OCI-LY1 (cell line): ENCODE measurements at regions not wholly inside any gene's neighbourhood (a gene's known extent, or its start where the extent isn't known, plus 50 kb on each side); places are given as distances from the start of the nearest gene placed in this dataset.
"Not testable (repeated sequence)": the region's sequence is repeated elsewhere in the genome, so short reads cannot be mapped to it uniquely, and the experiment has no call there.

Source experiments
- H2AFZ ChIP-seq: fragments of 200-600 bp; sonication (generic), shearing (Covaris generic); 2 replicates; pipeline ENCODE4 v1.6.0; 2014; ENCODE audit warnings: antibody characterized with exemption, mild to moderate bottlenecking, low read length
- H3F3A ChIP-seq: fragments of 200-600 bp; sonication (generic), shearing (Covaris generic); 2 replicates; pipeline ENCODE4 v1.6.0; 2014; ENCODE audit warnings: mild to moderate bottlenecking, antibody characterized with exemption, low read length, moderate library complexity; ENCODE audit not compliant: insufficient read depth
- H3K27ac ChIP-seq: fragments of 200-600 bp; sonication (generic); 2 replicates; pipeline ENCODE4 v1.5.1; 2014; ENCODE audit warnings: low read length, mixed run types, mild to moderate bottlenecking, low read depth; ENCODE audit not compliant: poor library complexity, severe bottlenecking
- H3K27me3 ChIP-seq: fragments of 200-600 bp; sonication (generic); 2 replicates; pipeline ENCODE4 v1.6.0; 2014; ENCODE audit warnings: antibody characterized with exemption, mild to moderate bottlenecking, low read length, moderate library complexity; ENCODE audit not compliant: insufficient read depth
- H3K36me3 ChIP-seq: fragments of 200-600 bp; sonication (generic); 2 replicates; pipeline ENCODE4 v1.6.1; 2014; ENCODE audit warnings: mild to moderate bottlenecking, antibody characterized with exemption, low read length, moderate library complexity, mixed read lengths; ENCODE audit not compliant: insufficient read depth
- H3K4me1 ChIP-seq: fragments of 200-600 bp; sonication (generic); 2 replicates; pipeline ENCODE4 v1.5.1; 2014; ENCODE audit warnings: mild to moderate bottlenecking, low read length, moderate library complexity; ENCODE audit not compliant: insufficient read depth, severe bottlenecking
- H3K4me2 ChIP-seq: fragments of 200-600 bp; sonication (generic), shearing (Covaris generic); 2 replicates; pipeline ENCODE4 v1.6.1; 2014; ENCODE audit warnings: low read length
- H3K4me3 ChIP-seq: fragments of 200-600 bp; sonication (generic); 2 replicates; pipeline ENCODE4 v1.5.1; 2014; ENCODE audit warnings: low read length, low read depth, mild to moderate bottlenecking, mixed read lengths; ENCODE audit not compliant: poor library complexity, severe bottlenecking
- H3K79me2 ChIP-seq: fragments of 200-600 bp; shearing (Covaris generic); 2 replicates; pipeline ENCODE4 v1.6.1; 2016; ENCODE audit warnings: mixed run types, low read length, mixed read lengths; ENCODE audit not compliant: insufficient read depth
- H3K9ac ChIP-seq: fragments of 200-600 bp; sonication (generic), shearing (Covaris generic); 2 replicates; pipeline ENCODE4 v1.6.1; 2014; ENCODE audit warnings: mild to moderate bottlenecking, low read length, mixed read lengths
- H3K9me2 ChIP-seq: fragments of 200-600 bp; sonication (generic), shearing (Covaris generic); 2 replicates; pipeline ENCODE4 v1.6.1; 2014; ENCODE audit warnings: low read depth, mild to moderate bottlenecking, low read length, mixed read lengths
- H3K9me3 ChIP-seq: fragments of 200-600 bp; shearing (Covaris generic); 2 replicates; pipeline ENCODE4 v1.6.1; 2014; ENCODE audit warnings: low read length, mixed read lengths
- H4K20me1 ChIP-seq: fragments of 200-600 bp; sonication (generic), shearing (Covaris generic); 2 replicates; pipeline ENCODE4 v1.6.0; 2016; ENCODE audit warnings: mild to moderate bottlenecking, low read length; ENCODE audit not compliant: insufficient read depth
- EZH2 ChIP-seq: fragments of 200-600 bp; sonication (generic), shearing (Covaris generic); IDR thresholded peaks from 2 replicates; pipeline ENCODE4 v1.8.0; 2017; ENCODE audit warnings: borderline replicate concordance, mixed run types, mild to moderate bottlenecking, antibody characterized with exemption, low read length, moderate library complexity, mixed read lengths
- TF ChIP-seq, protein P1 (sequence below): fragments of 200-600 bp; sonication (generic), shearing (Covaris generic); IDR thresholded peaks from 2 replicates; pipeline ENCODE4 v1.5.1; 2017; ENCODE audit warnings: mild to moderate bottlenecking, antibody characterized with exemption, low read length, moderate library complexity, mixed read lengths

DNA sequence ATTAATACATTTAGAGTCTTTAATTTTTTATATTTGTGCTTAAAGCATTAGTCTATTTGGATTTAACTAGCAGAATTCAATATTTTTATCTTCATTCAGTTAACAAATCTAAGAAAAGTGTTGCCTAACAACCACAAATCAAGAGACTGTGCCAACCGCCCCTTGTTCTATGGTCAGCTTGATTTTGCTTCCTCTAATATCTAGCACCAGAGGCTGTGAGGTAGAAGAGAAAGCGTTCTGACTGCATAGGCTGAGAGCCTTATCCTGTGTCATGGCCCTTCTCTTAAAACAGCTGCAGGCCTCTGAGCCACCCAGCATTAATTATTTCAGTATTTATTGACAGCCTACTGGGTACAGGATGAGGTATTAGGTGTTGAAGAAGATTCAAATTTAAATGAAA lies 693.0 kb upstream of the CDH6 start:
- Histone ChIP-seq H3K36me3 (no peaks in the 10 kb centered on the region), H3K9me3 (no peaks in the 10 kb centered on the region), H3F3A (no peaks in the 10 kb centered on the region), H3K27ac (no peak overlapping the region), H3K4me3 (no peak overlapping the region), H3K4me1 (no peaks in the 10 kb centered on the region), H3K4me2 (no peak overlapping the region), H3K9me2 (no peaks in the 10 kb centered on the region), H4K20me1 (no peaks in the 10 kb centered on the region), H2AFZ (no peak overlapping the region), H3K79me2 (no peaks in the 10 kb centered on the region), H3K27me3 (no peaks in the 10 kb centered on the region), H3K9ac (no peak overlapping the region)
- TF ChIP-seq EZH2: no peak
- TF ChIP-seq, protein P1, sequence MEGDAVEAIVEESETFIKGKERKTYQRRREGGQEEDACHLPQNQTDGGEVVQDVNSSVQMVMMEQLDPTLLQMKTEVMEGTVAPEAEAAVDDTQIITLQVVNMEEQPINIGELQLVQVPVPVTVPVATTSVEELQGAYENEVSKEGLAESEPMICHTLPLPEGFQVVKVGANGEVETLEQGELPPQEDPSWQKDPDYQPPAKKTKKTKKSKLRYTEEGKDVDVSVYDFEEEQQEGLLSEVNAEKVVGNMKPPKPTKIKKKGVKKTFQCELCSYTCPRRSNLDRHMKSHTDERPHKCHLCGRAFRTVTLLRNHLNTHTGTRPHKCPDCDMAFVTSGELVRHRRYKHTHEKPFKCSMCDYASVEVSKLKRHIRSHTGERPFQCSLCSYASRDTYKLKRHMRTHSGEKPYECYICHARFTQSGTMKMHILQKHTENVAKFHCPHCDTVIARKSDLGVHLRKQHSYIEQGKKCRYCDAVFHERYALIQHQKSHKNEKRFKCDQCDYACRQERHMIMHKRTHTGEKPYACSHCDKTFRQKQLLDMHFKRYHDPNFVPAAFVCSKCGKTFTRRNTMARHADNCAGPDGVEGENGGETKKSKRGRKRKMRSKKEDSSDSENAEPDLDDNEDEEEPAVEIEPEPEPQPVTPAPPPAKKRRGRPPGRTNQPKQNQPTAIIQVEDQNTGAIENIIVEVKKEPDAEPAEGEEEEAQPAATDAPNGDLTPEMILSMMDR: no peak

DNA sequence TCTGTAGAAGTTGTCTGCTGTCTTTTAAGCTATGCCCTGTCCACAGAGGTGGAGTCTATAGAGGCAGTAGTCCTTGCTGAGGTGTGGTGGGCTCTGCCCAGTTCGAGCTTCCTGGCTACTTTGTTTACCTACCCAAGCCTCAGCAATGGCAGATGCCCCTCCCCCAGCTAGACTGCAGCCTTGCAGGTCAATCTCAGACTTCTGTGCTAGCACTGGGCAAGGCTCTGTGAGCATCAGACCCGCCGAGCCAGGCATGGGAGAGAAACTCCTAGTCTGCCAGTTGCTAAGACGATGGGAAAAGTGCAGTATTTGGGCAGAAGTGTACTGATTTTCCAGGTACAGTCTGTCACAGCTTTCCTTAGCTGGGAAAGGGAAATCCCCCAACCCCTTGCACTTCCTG lies 694.1 kb upstream of the CDH6 start:
- H3K9me2 ChIP-seq: no peaks in the 10 kb centered on the region
- no peaks in the 10 kb centered on the region for H3F3A ChIP-seq
- H2AFZ ChIP-seq: no peak overlapping the region
- H3K27ac ChIP-seq: no peak overlapping the region
- H3K9ac ChIP-seq: no peak overlapping the region
- no peak overlapping the region for H3K4me3 ChIP-seq
- H3K27me3 ChIP-seq: no peaks in the 10 kb centered on the region
- H3K4me1 ChIP-seq: no peaks in the 10 kb centered on the region
- H3K4me2 ChIP-seq: no peak overlapping the region
- H3K79me2 ChIP-seq: no peaks in the 10 kb centered on the region
- no peaks in the 10 kb centered on the region for H3K36me3 ChIP-seq
- H4K20me1 ChIP-seq: no peaks in the 10 kb centered on the region
- TF ChIP-seq EZH2: no peak
- TF ChIP-seq, protein P1: no peak
- no peaks in the 10 kb centered on the region for H3K9me3 ChIP-seq

DNA sequence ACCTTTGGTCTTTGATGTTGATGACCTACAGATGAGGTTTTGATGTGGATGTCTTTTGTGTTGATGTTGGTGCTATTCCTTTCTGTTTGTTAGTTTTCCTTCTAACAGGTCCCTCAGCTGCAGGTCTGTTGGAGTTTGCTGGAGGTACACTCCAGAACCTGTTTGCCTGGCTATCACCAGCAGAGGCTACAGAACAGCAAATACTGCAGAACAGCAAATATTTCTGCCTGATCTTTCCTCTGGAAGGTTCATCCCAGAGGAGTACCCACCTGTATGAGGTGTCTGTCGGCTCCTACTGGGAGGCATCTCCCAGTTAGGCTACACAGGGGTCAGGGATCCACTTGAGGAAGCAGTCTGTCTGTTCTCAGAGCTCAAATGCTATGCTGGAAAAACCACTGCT lies 694.5 kb upstream of the CDH6 start:
- Histone ChIP-seq H2AFZ (no peak overlapping the region), H3F3A (no peaks in the 10 kb centered on the region), H4K20me1 (no peaks in the 10 kb centered on the region), H3K27ac (no peak overlapping the region), H3K4me3 (no peak overlapping the region), H3K36me3 (no peaks in the 10 kb centered on the region), H3K4me1 (no peaks in the 10 kb centered on the region), H3K4me2 (no peak overlapping the region), H3K9me2 (no peaks in the 10 kb centered on the region), H3K9ac (no peak overlapping the region), H3K27me3 (no peaks in the 10 kb centered on the region), H3K9me3 (no peaks in the 10 kb centered on the region), H3K79me2 (no peaks in the 10 kb centered on the region)
- TF ChIP-seq, protein P1: no peak
- TF ChIP-seq EZH2: no peak

DNA sequence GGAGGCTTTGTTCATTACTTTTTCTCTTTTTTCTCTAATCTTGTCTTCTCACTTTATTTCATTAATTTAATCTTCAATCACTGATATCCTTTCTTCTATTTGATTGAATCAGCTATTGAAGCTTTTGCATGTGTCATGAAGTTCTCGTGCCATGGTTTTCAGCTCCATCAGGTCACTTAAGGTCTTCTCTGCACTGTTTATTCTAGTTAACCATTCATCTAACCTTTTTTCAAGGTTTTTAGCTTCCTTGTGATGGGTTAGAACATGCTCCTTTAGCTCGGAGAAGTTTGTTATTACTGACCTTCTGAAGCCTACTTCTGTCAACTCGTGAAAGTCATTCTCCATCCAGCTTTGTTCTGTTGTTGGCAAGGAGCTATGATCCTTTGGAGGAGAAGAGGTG lies 695.0 kb upstream of the CDH6 start:
- not testable (repeated sequence) for H3K4me2 ChIP-seq, H2AFZ ChIP-seq, H3K27me3 ChIP-seq, H3K27ac ChIP-seq, H3K79me2 ChIP-seq, H3K4me1 ChIP-seq, H4K20me1 ChIP-seq, H3K9ac ChIP-seq, H3K9me2 ChIP-seq, H3K4me3 ChIP-seq, H3K36me3 ChIP-seq, H3F3A ChIP-seq, H3K9me3 ChIP-seq

DNA sequence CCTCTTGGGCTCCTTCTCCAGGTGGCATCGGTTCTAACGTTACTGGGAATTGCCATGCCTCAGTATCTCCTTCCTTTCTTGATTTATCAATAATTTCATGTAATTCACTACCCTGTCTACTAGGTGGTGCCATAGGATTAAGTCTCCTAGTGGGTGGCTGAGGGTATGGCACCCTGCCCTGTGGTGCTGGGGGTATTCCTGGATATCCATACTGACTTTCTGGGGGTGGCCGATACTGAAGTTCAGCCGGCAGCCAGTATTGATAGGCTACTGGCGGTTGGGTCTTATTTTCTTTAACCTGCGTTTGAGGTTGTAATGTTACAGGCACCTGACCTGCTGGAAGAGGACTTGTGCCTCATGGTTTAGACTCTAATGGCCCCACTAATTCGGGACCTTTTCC lies 699.4 kb upstream of the CDH6 start:
- H3K4me3 ChIP-seq, H3K4me2 ChIP-seq: not testable (repeated sequence)

More for the DNA sequence above, 699.4 kb upstream of the CDH6 start:
- H3K4me1 ChIP-seq, H3K79me2 ChIP-seq, H3K9me3 ChIP-seq, H2AFZ ChIP-seq, H3K9ac ChIP-seq, H3K27ac ChIP-seq, H3K27me3 ChIP-seq, H3F3A ChIP-seq, H3K9me2 ChIP-seq, H3K36me3 ChIP-seq, H4K20me1 ChIP-seq: not testable (repeated sequence)
